Thyroid gland (tissue), 4 donors: ENCODE measurements at regions not wholly inside any gene's neighbourhood (a gene's known extent, or its start where the extent isn't known, plus 50 kb on each side); places are given as distances from the start of the nearest gene placed in this dataset.
A peak's percentile ranks its signal among the peaks of the same experiment; 100 is the strongest.

Experiments used
- DNase-seq, 2 donors: peaks; one replicate each; pipeline ENCODE4 v3.0.0-alpha.2; 2019
- H3K27ac ChIP-seq, 3 donors: fragments of 200-600 bp; sonication (generic); 1 replicate in 2 of 3; 2 replicates in 1 of 3; pipeline ENCODE4 v1.5.1; 2016 to 2019; ENCODE audit warnings: mild to moderate bottlenecking in 1 of 3, moderate library complexity in 1 of 3
- H3K27me3 ChIP-seq: fragments of 200-600 bp; sonication (generic); one replicate; pipeline ENCODE4 v1.5.1; 2019
- H3K36me3 ChIP-seq, 2 donors: fragments of 200-600 bp; sonication (generic); one replicate each; pipeline ENCODE4 v1.5.1; 2016 to 2019
- H3K4me1 ChIP-seq, 2 donors: fragments of 200-600 bp; sonication (generic); one replicate each; pipeline ENCODE4 v1.5.1; 2017 to 2019
- H3K4me3 ChIP-seq, 3 donors: fragments of 200-600 bp; sonication (generic); replicated peaks in 1 of 3; 1 replicate in 2 of 3; 2 replicates in 1 of 3; pipeline ENCODE4 v1.5.1; 2016; ENCODE audit warnings: mild to moderate bottlenecking in 1 of 3
- H3K9me3 ChIP-seq: fragments of 200-600 bp; sonication (generic); one replicate; pipeline ENCODE4 v1.5.1; 2017
- POLR2A ChIP-seq, 2 donors: fragments of 450-650 bp; IDR thresholded peaks; one replicate each; pipeline ENCODE4 v1.6.1; 2017; ENCODE audit warnings: antibody characterized with exemption in 2 of 2, mild to moderate bottlenecking in 2 of 2, moderate library complexity in 1 of 2
- WGBS, 2 donors: methylation state at CpG; one replicate each; pipeline ENCODE4 v1.1.5; 2017; 5-methylcytosine and 5-hydroxymethylcytosine counted together
- intact Hi-C: fragments of 100-400 bp; cut with DNase I; formaldehyde crosslinking; loops from one replicate; pipeline ENCODE4 v1.15.1; 2023
- TF ChIP-seq, protein P1 (sequence below), 6 experiments: fragments of 200-600 bp in 3 of 6; fragments of 450-650 bp in 3 of 6; sonication (generic) in 3 of 6; IDR thresholded peaks; one replicate each; pipeline ENCODE4 v1.5.1; 2016 to 2019; ENCODE audit warnings: antibody characterized with exemption in 6 of 6, mild to moderate bottlenecking in 2 of 6, inconsistent platforms in 1 of 6, moderate library complexity in 1 of 6

DNA sequence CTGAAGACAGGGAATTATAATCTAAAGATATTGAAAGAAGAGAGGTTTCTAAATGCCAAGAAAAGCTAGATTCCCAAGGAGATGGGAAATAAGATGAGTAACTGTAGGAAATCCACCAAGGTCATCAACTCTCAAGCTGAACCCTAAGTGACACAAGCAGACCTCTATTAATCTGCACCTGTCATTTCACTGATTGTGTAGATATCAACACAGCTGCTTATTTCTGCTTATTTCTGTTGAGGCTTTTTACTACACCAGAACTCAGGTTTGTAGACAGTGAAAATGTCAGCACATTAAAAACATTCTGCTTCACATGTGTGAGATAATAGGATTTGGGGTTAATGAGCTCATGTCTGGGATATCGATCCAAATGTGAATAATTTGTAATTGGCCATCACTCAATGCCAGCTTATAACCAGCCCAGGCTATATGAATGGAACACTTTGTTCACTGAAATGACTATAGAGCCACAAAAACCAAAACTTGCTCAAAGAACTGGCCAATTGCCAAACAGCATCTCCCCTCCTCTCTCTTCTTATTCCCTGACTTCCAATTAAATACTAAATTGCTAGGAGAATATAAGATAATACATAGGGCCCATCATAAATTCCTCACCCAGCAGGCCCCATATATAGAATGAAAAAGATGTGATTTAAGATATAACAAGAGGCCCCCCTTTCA is 188.7 kb upstream of the ARID2 start:
- Histone ChIP-seq H3K27me3 (no peaks in the 10 kb centered on the region), H3K27ac (no peak overlapping the region), H3K36me3 (no peaks in the 10 kb centered on the region), H3K4me1 (no peaks in the 10 kb centered on the region), H3K9me3 (no peaks in the 10 kb centered on the region), H3K4me3 (no peak overlapping the region)
- DNase-seq, result no peak
- 90 to 95% methylated on average over 1 of the region's 1 CpG for WGBS, 2 donors
- intact Hi-C loops, result no loop called here
- TF ChIP-seq, protein P1, sequence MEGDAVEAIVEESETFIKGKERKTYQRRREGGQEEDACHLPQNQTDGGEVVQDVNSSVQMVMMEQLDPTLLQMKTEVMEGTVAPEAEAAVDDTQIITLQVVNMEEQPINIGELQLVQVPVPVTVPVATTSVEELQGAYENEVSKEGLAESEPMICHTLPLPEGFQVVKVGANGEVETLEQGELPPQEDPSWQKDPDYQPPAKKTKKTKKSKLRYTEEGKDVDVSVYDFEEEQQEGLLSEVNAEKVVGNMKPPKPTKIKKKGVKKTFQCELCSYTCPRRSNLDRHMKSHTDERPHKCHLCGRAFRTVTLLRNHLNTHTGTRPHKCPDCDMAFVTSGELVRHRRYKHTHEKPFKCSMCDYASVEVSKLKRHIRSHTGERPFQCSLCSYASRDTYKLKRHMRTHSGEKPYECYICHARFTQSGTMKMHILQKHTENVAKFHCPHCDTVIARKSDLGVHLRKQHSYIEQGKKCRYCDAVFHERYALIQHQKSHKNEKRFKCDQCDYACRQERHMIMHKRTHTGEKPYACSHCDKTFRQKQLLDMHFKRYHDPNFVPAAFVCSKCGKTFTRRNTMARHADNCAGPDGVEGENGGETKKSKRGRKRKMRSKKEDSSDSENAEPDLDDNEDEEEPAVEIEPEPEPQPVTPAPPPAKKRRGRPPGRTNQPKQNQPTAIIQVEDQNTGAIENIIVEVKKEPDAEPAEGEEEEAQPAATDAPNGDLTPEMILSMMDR (IDR thresholded peaks at IDR 0.05), result no peak
- no peak for TF ChIP-seq POLR2A (IDR thresholded peaks at IDR 0.05)

DNA sequence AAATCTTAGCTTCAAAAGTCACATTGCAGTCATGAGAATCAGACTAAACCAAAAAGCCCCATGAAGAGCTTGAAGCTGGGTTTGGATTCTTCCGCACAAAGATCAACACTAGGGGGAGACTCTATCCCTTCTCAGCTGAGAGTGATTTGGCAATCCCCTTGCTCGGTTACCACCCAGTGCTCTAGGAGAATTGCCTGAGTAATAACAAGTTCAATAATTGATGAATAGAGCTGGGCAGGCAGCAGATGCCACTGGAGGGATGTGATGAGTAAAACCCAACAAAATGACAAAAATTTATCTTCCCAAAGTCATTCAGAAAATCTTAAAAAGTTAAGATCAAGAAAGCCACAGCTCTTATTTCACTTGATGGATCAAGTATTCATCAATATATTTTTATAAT is 185.6 kb upstream of the ARID2 start:
- Histone ChIP-seq H3K4me1 (no peaks in the 10 kb centered on the region), H3K9me3 (no peaks in the 10 kb centered on the region), H3K27ac (no peak overlapping the region), H3K36me3 (no peaks in the 10 kb centered on the region), H3K27me3 (no peaks in the 10 kb centered on the region), H3K4me3 (no peak overlapping the region)
- intact Hi-C loops, result no loop called here
- DNase-seq, result peak; percentile 6 to 9
- TF ChIP-seq POLR2A (IDR thresholded peaks at IDR 0.05), result no peak
- TF ChIP-seq, protein P1 (IDR thresholded peaks at IDR 0.05), result peak; percentile 24 to 72 (median 42)
- 0 to 5% methylated on average over 2 of the region's 2 CpGs for WGBS, 2 donors

- H3K27me3 ChIP-seq, result no peaks in the 10 kb centered on the region
- no peaks in the 10 kb centered on the region for H3K9me3 ChIP-seq
- H3K27ac ChIP-seq, result no peak overlapping the region
- no peak overlapping the region for H3K4me3 ChIP-seq
- no peak for DNase-seq
- H3K36me3 ChIP-seq, result no peaks in the 10 kb centered on the region
- TF ChIP-seq POLR2A (IDR thresholded peaks at IDR 0.05), result no peak
- TF ChIP-seq, protein P1 (IDR thresholded peaks at IDR 0.05), result no peak
- H3K4me1 ChIP-seq, result no peaks in the 10 kb centered on the region
- WGBS, 2 donors, result 91 to 94% methylated on average over 2 of the region's 2 CpGs
- intact Hi-C loops, result no loop called here
Observed at GRCh38 chr12:45546545-45546944, 183.0 kb upstream of the ARID2 start.

DNA sequence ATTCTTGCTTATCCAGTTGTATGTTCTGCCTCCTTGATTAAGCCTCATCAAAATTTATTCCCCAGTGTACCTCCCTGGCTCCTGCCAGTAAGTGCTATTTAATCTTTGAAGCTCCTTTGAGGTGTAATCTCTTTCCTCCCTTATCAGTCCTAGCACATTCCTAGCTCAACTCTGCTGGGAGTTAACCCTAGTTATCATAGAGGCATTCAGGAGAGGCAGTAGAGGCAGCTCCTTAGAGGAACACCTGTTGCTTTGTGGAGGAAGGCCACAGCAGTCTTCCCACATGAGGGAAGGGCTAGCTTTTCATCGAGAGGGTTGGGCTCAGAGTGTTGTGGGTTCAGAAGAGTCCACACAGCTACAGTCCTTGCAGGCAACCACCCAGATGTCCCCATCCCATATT is 182.4 kb upstream of the ARID2 start:
- Histone ChIP-seq H3K9me3 (no peaks in the 10 kb centered on the region), H3K36me3 (no peaks in the 10 kb centered on the region), H3K4me3 (no peak overlapping the region), H3K27ac (no peak overlapping the region), H3K27me3 (no peaks in the 10 kb centered on the region), H3K4me1 (no peaks in the 10 kb centered on the region)
- intact Hi-C loops, result no loop called here
- 70 to 86% methylated on average over 1 of the region's 1 CpG for WGBS, 2 donors
- TF ChIP-seq, protein P1 (IDR thresholded peaks at IDR 0.05), result no peak
- TF ChIP-seq POLR2A (IDR thresholded peaks at IDR 0.05), result no peak
- DNase-seq, result no peak

DNA sequence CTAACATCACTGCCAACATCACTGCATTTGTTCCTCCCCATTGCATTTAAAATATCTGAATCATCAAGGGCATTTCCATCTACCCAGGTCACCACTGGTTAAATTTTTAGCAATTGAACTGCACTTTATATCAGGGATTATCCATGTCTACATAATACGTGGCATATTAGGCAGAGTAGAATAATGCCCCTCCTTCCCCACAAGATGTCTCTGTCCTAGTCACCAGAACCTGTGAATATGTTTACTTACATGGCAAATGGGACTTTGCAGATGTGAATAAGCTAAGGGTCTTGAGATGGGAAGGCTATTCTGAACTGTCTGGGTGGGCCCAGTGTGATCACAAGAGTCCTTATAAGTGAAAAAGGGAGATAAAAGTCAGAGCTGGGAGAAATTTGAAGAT is 181.7 kb upstream of the ARID2 start:
- no peaks in the 10 kb centered on the region for H3K4me1 ChIP-seq
- no peak for DNase-seq
- no peaks in the 10 kb centered on the region for H3K9me3 ChIP-seq
- H3K27ac ChIP-seq, result no peak overlapping the region
- H3K27me3 ChIP-seq, result no peaks in the 10 kb centered on the region
- H3K4me3 ChIP-seq, result no peak overlapping the region
- intact Hi-C loops, result no loop called here
- no peaks in the 10 kb centered on the region for H3K36me3 ChIP-seq
- 60 to 61% methylated on average over 1 of the region's 1 CpG for WGBS, 2 donors
- TF ChIP-seq, protein P1 (IDR thresholded peaks at IDR 0.05), result no peak
- TF ChIP-seq POLR2A (IDR thresholded peaks at IDR 0.05), result no peak
